Prostate gland (tissue), 2 donors: ENCODE measurements at regions not wholly inside any gene's neighbourhood (a gene's known extent, or its start where the extent isn't known, plus 50 kb on each side); places are given as distances from the start of the nearest gene placed in this dataset.

ENCODE experiments used
- POLR2A ChIP-seq: fragments of 450-650 bp; IDR thresholded peaks from one replicate; pipeline ENCODE4 v1.6.1; 2016; ENCODE audit warnings: antibody characterized with exemption, mild to moderate bottlenecking
- TF ChIP-seq, protein P1 (sequence below), 4 experiments: fragments of 200-600 bp in 2 of 4; fragments of 450-650 bp in 2 of 4; sonication (generic) in 2 of 4; IDR thresholded peaks; 1 replicate in 3 of 4; 2 replicates in 1 of 4; pipeline ENCODE4 v1.5.1; 2016 to 2019; ENCODE audit warnings: antibody characterized with exemption in 4 of 4, mild to moderate bottlenecking in 2 of 4, moderate library complexity in 2 of 4

DNA sequence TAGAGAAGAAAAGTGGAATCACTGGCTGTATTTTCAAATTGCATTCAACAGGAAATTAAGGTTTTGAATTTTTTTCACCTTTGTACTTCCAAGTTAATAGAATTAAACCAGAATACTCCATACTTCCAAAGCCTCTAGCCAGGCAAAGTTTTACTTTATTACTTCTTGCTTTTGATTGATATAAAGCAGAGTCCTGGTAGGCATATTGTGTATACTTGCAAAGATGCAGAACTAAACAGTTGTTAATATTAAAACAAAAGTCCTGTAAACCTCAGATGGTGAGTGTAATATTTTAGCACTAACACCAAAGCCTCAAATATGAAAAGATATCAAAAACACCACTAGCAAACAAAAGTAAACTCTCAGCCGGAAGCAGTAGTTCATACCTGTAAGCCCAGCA is 107.2 kb upstream of the C2CD4B start:
- TF ChIP-seq, protein P1, sequence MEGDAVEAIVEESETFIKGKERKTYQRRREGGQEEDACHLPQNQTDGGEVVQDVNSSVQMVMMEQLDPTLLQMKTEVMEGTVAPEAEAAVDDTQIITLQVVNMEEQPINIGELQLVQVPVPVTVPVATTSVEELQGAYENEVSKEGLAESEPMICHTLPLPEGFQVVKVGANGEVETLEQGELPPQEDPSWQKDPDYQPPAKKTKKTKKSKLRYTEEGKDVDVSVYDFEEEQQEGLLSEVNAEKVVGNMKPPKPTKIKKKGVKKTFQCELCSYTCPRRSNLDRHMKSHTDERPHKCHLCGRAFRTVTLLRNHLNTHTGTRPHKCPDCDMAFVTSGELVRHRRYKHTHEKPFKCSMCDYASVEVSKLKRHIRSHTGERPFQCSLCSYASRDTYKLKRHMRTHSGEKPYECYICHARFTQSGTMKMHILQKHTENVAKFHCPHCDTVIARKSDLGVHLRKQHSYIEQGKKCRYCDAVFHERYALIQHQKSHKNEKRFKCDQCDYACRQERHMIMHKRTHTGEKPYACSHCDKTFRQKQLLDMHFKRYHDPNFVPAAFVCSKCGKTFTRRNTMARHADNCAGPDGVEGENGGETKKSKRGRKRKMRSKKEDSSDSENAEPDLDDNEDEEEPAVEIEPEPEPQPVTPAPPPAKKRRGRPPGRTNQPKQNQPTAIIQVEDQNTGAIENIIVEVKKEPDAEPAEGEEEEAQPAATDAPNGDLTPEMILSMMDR (IDR thresholded peaks at IDR 0.05) = no peak
- no peak for TF ChIP-seq POLR2A
